Gastrocnemius medialis (tissue), 4 donors: ENCODE measurements at regions not wholly inside any gene's neighbourhood (a gene's known extent, or its start where the extent isn't known, plus 50 kb on each side); places are given as distances from the start of the nearest gene placed in this dataset.
"Not testable (repeated sequence)": the region's sequence is repeated elsewhere in the genome, so short reads cannot be mapped to it uniquely, and the experiment has no call there.

Experiments
- ATAC-seq, 2 donors: fragments of 150-250 bp; one replicate each; pipeline ENCODE4 v1.9.1; 2016
- DNase-seq, 2 donors: peaks; one replicate each; pipeline ENCODE4 v3.0.0-alpha.2; 2019
- H3K27ac ChIP-seq, 4 donors: fragments of 200-600 bp; sonication (generic); 1 replicate in 1 of 4; 2 replicates in 3 of 4; pipeline ENCODE4 v1.5.1; 2016 to 2018; ENCODE audit warnings: mild to moderate bottlenecking in 2 of 4, moderate library complexity in 1 of 4
- H3K27me3 ChIP-seq, 3 donors: fragments of 200-600 bp; sonication (generic) in 2 of 3; 1 replicate in 1 of 3; 2 replicates in 2 of 3; pipeline versions ENCODE4 v1.5.1 to v1.6.0; 2016 to 2019; ENCODE audit warnings: mild to moderate bottlenecking in 1 of 3, moderate library complexity in 1 of 3
- H3K36me3 ChIP-seq, 2 donors: fragments of 200-600 bp; sonication (generic) in 1 of 2; one replicate each; pipeline ENCODE4 v1.5.1; 2017 to 2018
- H3K4me1 ChIP-seq, 2 donors: fragments of 200-600 bp; sonication (generic) in 1 of 2; one replicate each; pipeline ENCODE4 v1.5.1; 2016 to 2017; ENCODE audit warnings: mild to moderate bottlenecking in 2 of 2
- H3K4me3 ChIP-seq, 4 donors: fragments of 200-600 bp; sonication (generic) in 3 of 4; 1 replicate in 1 of 4; 2 replicates in 3 of 4; pipeline ENCODE4 v1.5.1; 2016 to 2019; ENCODE audit warnings: mild to moderate bottlenecking in 2 of 4
- H3K9me3 ChIP-seq, 3 donors: fragments of 200-600 bp; sonication (generic) in 2 of 3; 1 replicate in 1 of 3; 2 replicates in 2 of 3; pipeline ENCODE4 v1.5.1; 2016 to 2019
- POLR2A ChIP-seq, 2 donors: fragments of 450-650 bp; IDR thresholded peaks; one replicate each; pipeline ENCODE4 v1.6.1; 2017; ENCODE audit warnings: antibody characterized with exemption in 2 of 2, mild to moderate bottlenecking in 2 of 2, moderate library complexity in 2 of 2
- in situ Hi-C, 4 donors: fragments of 200-750 bp; cut with MboI; loops; one replicate each; pipeline versions ENCODE4 v1.15.0 to v1.8.0; 2017; ENCODE audit warnings: low sequenced_read_pairs in 4 of 4
- intact Hi-C: fragments of 100-400 bp; cut with DNase I; formaldehyde crosslinking; loops from one replicate; pipeline ENCODE4 v1.15.1; 2023; ENCODE audit warnings: low total_unique reads
- TF ChIP-seq, protein P1 (sequence below), 5 experiments: fragments of 450-650 bp in 3 of 5; fragments of 200-600 bp in 2 of 5; sonication (generic) in 2 of 5; IDR thresholded peaks in 4 of 5; conservative IDR thresholded peaks in 1 of 5; 1 replicate in 4 of 5; 2 replicates in 1 of 5; pipeline ENCODE4 v1.5.1; 2016 to 2019; ENCODE audit warnings: antibody characterized with exemption in 5 of 5, mild to moderate bottlenecking in 3 of 5, moderate library complexity in 3 of 5

DNA sequence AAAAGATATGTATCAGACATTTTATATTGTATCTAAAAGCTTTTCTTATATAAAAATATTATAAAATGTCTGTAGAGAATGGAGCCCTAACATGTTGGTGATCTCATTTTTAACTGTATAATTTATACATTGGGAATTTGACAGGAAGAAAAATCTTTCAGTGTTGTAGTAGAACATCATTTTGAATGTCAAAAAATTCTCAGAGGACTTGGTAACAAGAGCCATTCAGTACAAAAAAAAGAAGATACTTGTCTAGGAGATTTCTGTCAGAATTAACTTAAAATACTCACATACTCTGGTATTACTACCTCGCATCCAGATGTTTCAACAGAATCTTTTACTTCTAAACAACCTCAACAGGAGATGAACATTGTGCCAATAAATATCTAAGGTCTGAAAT is 1277.9 kb downstream of the ROBO2 start:
- H3K9me3 ChIP-seq = no peaks in the 10 kb centered on the region
- intact Hi-C loops (no loop called here), in situ Hi-C loops (no loop called here)
- H3K27ac ChIP-seq = no peak overlapping the region
- H3K4me1 ChIP-seq = no peaks in the 10 kb centered on the region
- H3K4me3 ChIP-seq = no peak overlapping the region
- no peaks in the 10 kb centered on the region for H3K36me3 ChIP-seq
- TF ChIP-seq, protein P1, sequence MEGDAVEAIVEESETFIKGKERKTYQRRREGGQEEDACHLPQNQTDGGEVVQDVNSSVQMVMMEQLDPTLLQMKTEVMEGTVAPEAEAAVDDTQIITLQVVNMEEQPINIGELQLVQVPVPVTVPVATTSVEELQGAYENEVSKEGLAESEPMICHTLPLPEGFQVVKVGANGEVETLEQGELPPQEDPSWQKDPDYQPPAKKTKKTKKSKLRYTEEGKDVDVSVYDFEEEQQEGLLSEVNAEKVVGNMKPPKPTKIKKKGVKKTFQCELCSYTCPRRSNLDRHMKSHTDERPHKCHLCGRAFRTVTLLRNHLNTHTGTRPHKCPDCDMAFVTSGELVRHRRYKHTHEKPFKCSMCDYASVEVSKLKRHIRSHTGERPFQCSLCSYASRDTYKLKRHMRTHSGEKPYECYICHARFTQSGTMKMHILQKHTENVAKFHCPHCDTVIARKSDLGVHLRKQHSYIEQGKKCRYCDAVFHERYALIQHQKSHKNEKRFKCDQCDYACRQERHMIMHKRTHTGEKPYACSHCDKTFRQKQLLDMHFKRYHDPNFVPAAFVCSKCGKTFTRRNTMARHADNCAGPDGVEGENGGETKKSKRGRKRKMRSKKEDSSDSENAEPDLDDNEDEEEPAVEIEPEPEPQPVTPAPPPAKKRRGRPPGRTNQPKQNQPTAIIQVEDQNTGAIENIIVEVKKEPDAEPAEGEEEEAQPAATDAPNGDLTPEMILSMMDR (IDR thresholded peaks at IDR 0.05 in 4 of 5, conservative IDR thresholded peaks at IDR 0.05 in 1 of 5) = no peak
- no peak for TF ChIP-seq POLR2A (IDR thresholded peaks at IDR 0.05)
- no peak for DNase-seq
- ATAC-seq = no peak
- H3K27me3 ChIP-seq = no peaks in the 10 kb centered on the region

DNA sequence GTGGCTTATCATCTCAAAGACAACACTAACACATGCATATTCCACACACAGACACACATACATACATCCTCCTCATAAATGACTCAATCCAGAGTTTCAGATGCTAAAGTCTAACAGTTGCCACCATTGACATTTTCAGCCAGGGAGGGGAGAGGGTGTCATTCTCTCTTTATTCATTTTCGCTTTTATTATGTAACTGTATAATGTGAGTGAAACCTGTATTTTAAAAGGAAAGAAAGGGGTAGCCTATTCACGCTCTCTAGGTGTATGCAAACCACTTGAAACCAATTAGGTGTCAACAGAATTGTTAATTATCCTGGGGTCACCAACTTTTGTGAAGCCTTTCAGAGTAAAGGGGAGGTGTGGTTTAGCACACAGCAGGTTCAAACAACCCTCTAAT is 1282.9 kb downstream of the ROBO2 start:
- Histone ChIP-seq H3K4me1 (no peaks in the 10 kb centered on the region), H3K27me3 (no peaks in the 10 kb centered on the region), H3K4me3 (no peak overlapping the region), H3K36me3 (no peaks in the 10 kb centered on the region), H3K9me3 (no peaks in the 10 kb centered on the region), H3K27ac (no peak overlapping the region)
- no peak for TF ChIP-seq POLR2A (IDR thresholded peaks at IDR 0.05)
- TF ChIP-seq, protein P1 (IDR thresholded peaks at IDR 0.05 in 4 of 5, conservative IDR thresholded peaks at IDR 0.05 in 1 of 5) = no peak
- DNase-seq (no peak), ATAC-seq (no peak)
- intact Hi-C loops (no loop called here), in situ Hi-C loops (no loop called here)

DNA sequence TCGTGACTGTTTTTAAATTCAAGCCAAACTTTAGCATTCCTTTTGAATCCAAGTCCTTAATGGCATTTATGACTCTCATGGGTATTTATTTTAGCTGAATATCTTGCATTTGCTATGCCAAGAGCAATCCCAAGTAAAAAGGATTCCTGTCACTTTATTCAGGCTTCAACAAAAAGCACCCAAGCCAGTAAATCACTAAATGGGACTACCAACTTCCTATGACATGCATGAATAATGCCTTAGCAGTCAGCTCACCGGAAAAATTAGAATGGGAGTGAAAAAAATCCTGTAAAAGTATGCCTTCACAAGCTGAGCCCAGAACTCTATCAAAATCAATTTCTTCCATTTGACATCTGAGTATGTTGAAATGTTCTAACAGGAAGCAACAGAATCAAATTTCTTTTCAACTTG is 1297.9 kb downstream of the ROBO2 start:
- Histone ChIP-seq H3K36me3 (no peaks in the 10 kb centered on the region), H3K4me1 (no peaks in the 10 kb centered on the region), H3K27me3 (no peaks in the 10 kb centered on the region), H3K27ac (no peak overlapping the region), H3K9me3 (no peaks in the 10 kb centered on the region), H3K4me3 (no peak overlapping the region)
- intact Hi-C loops = no loop called here
- ATAC-seq = no peak
- no peak for DNase-seq
- in situ Hi-C loops = no loop called here
- TF ChIP-seq, protein P1 (IDR thresholded peaks at IDR 0.05 in 4 of 5, conservative IDR thresholded peaks at IDR 0.05 in 1 of 5) = no peak
- no peak for TF ChIP-seq POLR2A (IDR thresholded peaks at IDR 0.05)

DNA sequence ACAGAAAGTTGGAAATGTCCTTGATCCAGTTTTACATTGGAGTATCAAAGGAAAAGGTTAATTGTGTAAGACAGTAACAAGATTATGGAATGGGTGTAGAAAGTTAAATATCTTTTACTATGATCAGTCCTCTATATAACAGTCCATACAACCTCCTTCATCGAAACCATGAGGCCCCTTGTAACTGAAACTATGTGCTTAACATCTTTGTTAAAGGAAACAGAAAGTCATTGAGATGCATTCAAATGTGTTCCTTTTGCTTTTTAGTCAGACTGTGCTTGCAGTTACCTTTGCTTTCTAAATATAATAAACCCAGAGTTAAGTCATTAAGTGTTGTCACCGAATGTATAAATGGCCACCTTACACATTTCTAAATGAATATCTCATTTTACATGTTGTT is 1298.5 kb downstream of the ROBO2 start:
- no peaks in the 10 kb centered on the region for H3K9me3 ChIP-seq
- H3K27me3 ChIP-seq = no peaks in the 10 kb centered on the region
- no peaks in the 10 kb centered on the region for H3K36me3 ChIP-seq
- TF ChIP-seq POLR2A (IDR thresholded peaks at IDR 0.05) = no peak
- TF ChIP-seq, protein P1 (IDR thresholded peaks at IDR 0.05 in 4 of 5, conservative IDR thresholded peaks at IDR 0.05 in 1 of 5) = no peak
- no peak overlapping the region for H3K4me3 ChIP-seq
- DNase-seq = no peak
- no peak overlapping the region for H3K27ac ChIP-seq
- H3K4me1 ChIP-seq = no peaks in the 10 kb centered on the region
- in situ Hi-C loops (no loop called here), intact Hi-C loops (no loop called here)
- ATAC-seq = no peak

DNA sequence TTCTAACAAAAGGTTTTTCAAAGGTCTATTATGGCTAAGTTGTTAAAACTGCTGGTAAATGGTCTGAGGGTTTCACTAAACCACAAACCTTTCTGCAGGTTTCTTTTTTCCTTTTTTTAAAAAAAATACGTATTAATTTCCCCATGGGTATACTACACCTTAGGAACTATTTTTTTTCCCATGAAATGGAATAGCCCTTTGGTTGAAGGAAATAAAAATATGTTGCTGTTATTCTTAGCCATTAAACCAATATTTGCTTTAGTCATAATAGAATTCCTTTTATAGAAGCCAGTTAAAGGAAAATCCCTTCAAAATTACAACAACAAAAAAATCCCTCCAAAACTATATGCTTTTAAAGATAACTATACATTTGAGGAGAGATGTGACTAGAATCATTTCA is 1303.3 kb downstream of the ROBO2 start:
- intact Hi-C loops = no loop called here
- Histone ChIP-seq H3K4me1 (no peaks in the 10 kb centered on the region), H3K36me3 (no peaks in the 10 kb centered on the region), H3K27me3 (no peaks in the 10 kb centered on the region), H3K27ac (no peak overlapping the region), H3K4me3 (no peak overlapping the region), H3K9me3 (no peaks in the 10 kb centered on the region)
- no peak for ATAC-seq
- no peak for DNase-seq
- TF ChIP-seq, protein P1 (IDR thresholded peaks at IDR 0.05 in 4 of 5, conservative IDR thresholded peaks at IDR 0.05 in 1 of 5) = no peak
- TF ChIP-seq POLR2A (IDR thresholded peaks at IDR 0.05) = no peak
- in situ Hi-C loops = no loop called here

DNA sequence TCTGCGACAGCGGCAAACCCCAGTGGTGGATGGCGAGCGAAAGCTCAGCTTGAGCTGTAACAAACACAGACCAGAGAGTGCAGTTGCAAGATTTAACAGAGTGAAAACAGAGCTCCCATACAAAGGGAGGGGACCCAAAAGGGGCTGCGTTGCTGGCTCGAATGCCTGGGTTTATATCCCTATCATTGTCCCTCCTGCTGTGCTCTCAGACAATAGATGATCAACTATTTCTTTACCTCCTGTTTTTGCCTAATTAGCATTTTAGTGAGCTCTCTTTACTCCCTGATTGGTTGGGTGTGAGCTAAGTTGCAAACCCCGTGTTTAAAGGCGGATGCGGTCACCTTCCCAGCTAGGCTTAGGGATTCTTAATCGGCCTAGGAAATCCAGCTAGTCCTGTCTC is 1304.4 kb downstream of the ROBO2 start:
- H3K4me1 ChIP-seq, H3K4me3 ChIP-seq, intact Hi-C loops, H3K27ac ChIP-seq, in situ Hi-C loops, DNase-seq, H3K9me3 ChIP-seq, ATAC-seq, H3K27me3 ChIP-seq, H3K36me3 ChIP-seq: not testable (repeated sequence)
